AG04450 (cell line): ENCODE measurements at regions not wholly inside any gene's neighbourhood (a gene's known extent, or its start where the extent isn't known, plus 50 kb on each side); places are given as distances from the start of the nearest gene placed in this dataset.

Experiments
- CTCF ChIA-PET: fragments of 300-600, 350-600 bp; formaldehyde crosslinking; extraction: SDS; loops from one replicate; lab custom pipeline; 2022; ENCODE audit warnings: antibody characterized with exemption, inconsistent platforms; lab: Charles Lee
- POLR2A ChIA-PET: fragments of 350-600 bp; formaldehyde crosslinking; extraction: SDS; loops from one replicate; lab custom pipeline; 2021; ENCODE audit warnings: antibody characterized with exemption, inconsistent platforms; lab: Yijun Ruan, JAX
- DNase-seq: peaks from one replicate; pipeline ENCODE4 v3.0.0-alpha.2; 2011; ENCODE audit warnings: low read depth, low spot score
- H3K27ac ChIP-seq: one replicate; pipeline ENCODE4 v1.5.1; 2012; ENCODE audit warnings: low read depth, low read length, control low read depth
- H3K27me3 ChIP-seq: one replicate; pipeline ENCODE4 v1.6.0; 2012; ENCODE audit warnings: low read length; ENCODE audit not compliant: control insufficient read depth, insufficient read depth
- H3K4me3 ChIP-seq: 2 replicates; pipeline ENCODE4 v1.5.1; 2011; ENCODE audit warnings: mild to moderate bottlenecking, low read depth, low read length, control low read depth
- H3K9me3 ChIP-seq: 2 replicates; pipeline ENCODE4 v1.5.1; 2012; ENCODE audit warnings: low read length; ENCODE audit not compliant: control insufficient read depth, insufficient read depth
- CTCF ChIP-seq: IDR thresholded peaks from 2 replicates; pipeline ENCODE4 v1.5.1; 2011; ENCODE audit warnings: low read depth, low read length, control low read depth, inconsistent platforms

GRCh38 chr16:79436885-79437284, 163.7 kb downstream of the MAF start:
- Histone ChIP-seq H3K27me3 (no peaks in the 10 kb centered on the region), H3K4me3 (no peak overlapping the region), H3K27ac (no peak overlapping the region), H3K9me3 (peaks cover 44% of the 10 kb centered on the region)
- no peak for TF ChIP-seq CTCF
- POLR2A ChIA-PET = no interaction called here
- CTCF ChIA-PET = no interaction called here
- no peak for DNase-seq

GRCh38 chr16:79434771-79435170, 165.8 kb downstream of the MAF start:
- DNase-seq = no peak
- ChIA-PET POLR2A (no interaction called here), CTCF (no interaction called here)
- H3K9me3 ChIP-seq = peaks cover 52% of the 10 kb centered on the region
- H3K27me3 ChIP-seq = no peaks in the 10 kb centered on the region
- no peak overlapping the region for H3K4me3 ChIP-seq
- no peak overlapping the region for H3K27ac ChIP-seq
- no peak for TF ChIP-seq CTCF

GRCh38 chr16:79434092-79434491, 166.4 kb downstream of the MAF start:
- ChIA-PET POLR2A (no interaction called here), CTCF (no interaction called here)
- peaks cover 53% of the 10 kb centered on the region for H3K9me3 ChIP-seq
- TF ChIP-seq CTCF = no peak
- no peak overlapping the region for H3K4me3 ChIP-seq
- H3K27me3 ChIP-seq = no peaks in the 10 kb centered on the region
- no peak overlapping the region for H3K27ac ChIP-seq
- no peak for DNase-seq

GRCh38 chr16:79431923-79432322, 168.6 kb downstream of the MAF start:
- H3K27me3 ChIP-seq = no peaks in the 10 kb centered on the region
- POLR2A ChIA-PET = no interaction called here
- no peak overlapping the region for H3K4me3 ChIP-seq
- CTCF ChIA-PET = no interaction called here
- H3K27ac ChIP-seq = no peak overlapping the region
- DNase-seq = no peak
- H3K9me3 ChIP-seq = peaks cover 46% of the 10 kb centered on the region
- no peak for TF ChIP-seq CTCF

GRCh38 chr16:79430191-79430678, 170.3 kb downstream of the MAF start:
- no peak for TF ChIP-seq CTCF
- CTCF ChIA-PET = no interaction called here

More at GRCh38 chr16:79430191-79430678, 170.3 kb downstream of the MAF start:
- POLR2A ChIA-PET = no interaction called here
- Histone ChIP-seq H3K9me3 (peaks cover 49% of the 10 kb centered on the region), H3K27ac (no peak overlapping the region), H3K27me3 (no peaks in the 10 kb centered on the region), H3K4me3 (no peak overlapping the region)
- no peak for DNase-seq
